Fibroblast of lung (primary cell): ENCODE measurements at regions not wholly inside any gene's neighbourhood (a gene's known extent, or its start where the extent isn't known, plus 50 kb on each side); places are given as distances from the start of the nearest gene placed in this dataset.

Experiments used
- EZH2 ChIP-seq: IDR thresholded peaks from 2 replicates; pipeline ENCODE4 v1.5.1; 2012; ENCODE audit warnings: low read length, control low read depth, mild to moderate bottlenecking; ENCODE audit errors: missing control alignments
- TF ChIP-seq, protein P1 (sequence below), 2 donors: IDR thresholded peaks in 1 of 2; conservative IDR thresholded peaks in 1 of 2; 1 replicate in 1 of 2; 2 replicates in 1 of 2; pipeline ENCODE4 v1.5.1; 2011 to 2012; ENCODE audit warnings: low read length in 2 of 2, control low read depth in 1 of 2, inconsistent platforms in 1 of 2, low read depth in 1 of 2, mild to moderate bottlenecking in 1 of 2

DNA sequence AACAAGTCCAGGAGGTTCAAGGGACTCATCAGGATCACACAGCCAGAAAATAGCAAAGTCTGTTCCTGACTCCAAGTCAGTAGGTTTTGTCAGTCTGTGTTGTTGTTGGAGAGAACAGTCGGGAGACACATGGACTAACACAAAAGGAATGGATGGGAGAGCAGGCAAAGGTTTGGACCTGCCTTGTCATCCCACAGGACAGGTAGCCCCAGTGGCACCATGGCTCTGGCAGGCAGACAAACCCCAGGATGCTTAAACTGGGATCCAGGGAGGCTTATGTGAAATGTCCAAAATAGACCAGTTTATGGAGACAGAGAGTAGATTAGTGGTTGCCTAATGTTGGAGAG, 201.6 kb upstream of the NAV2 start:
- TF ChIP-seq, protein P1, sequence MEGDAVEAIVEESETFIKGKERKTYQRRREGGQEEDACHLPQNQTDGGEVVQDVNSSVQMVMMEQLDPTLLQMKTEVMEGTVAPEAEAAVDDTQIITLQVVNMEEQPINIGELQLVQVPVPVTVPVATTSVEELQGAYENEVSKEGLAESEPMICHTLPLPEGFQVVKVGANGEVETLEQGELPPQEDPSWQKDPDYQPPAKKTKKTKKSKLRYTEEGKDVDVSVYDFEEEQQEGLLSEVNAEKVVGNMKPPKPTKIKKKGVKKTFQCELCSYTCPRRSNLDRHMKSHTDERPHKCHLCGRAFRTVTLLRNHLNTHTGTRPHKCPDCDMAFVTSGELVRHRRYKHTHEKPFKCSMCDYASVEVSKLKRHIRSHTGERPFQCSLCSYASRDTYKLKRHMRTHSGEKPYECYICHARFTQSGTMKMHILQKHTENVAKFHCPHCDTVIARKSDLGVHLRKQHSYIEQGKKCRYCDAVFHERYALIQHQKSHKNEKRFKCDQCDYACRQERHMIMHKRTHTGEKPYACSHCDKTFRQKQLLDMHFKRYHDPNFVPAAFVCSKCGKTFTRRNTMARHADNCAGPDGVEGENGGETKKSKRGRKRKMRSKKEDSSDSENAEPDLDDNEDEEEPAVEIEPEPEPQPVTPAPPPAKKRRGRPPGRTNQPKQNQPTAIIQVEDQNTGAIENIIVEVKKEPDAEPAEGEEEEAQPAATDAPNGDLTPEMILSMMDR (conservative IDR thresholded peaks at IDR 0.05 in 1 of 2, IDR thresholded peaks at IDR 0.05 in 1 of 2; ENCODE audit: low read depth in 1 of 2, low read length in 2 of 2) = no peak
- no peak for TF ChIP-seq EZH2
